ENCODE measurements at regions not wholly inside any gene's neighbourhood (a gene's known extent, or its start where the extent isn't known, plus 50 kb on each side); places are given as distances from the start of the nearest gene placed in this dataset.

GRCh38 chrX:34470507-34470906 is 186.6 kb downstream of the TMEM47 start:
- Histone ChIP-seq H3K9me2 (ENCODE audit: insufficient read depth) (no peaks in the 10 kb centered on the region), H4K20me1 (ENCODE audit: insufficient read depth) (no peaks in the 10 kb centered on the region), H3K4me1 (ENCODE audit: control insufficient read depth in 1 of 2, insufficient read depth in 2 of 2, low read length in 2 of 2) (no peaks in the 10 kb centered on the region), H3K9ac (ENCODE audit: low read length) (no peak overlapping the region), H3K79me2 (ENCODE audit: insufficient read depth, low read length) (no peaks in the 10 kb centered on the region), H2AFZ (ENCODE audit: low read depth, low read length, poor library complexity, severe bottlenecking) (no peak overlapping the region), H3K27ac (ENCODE audit: low read depth, low read length) (no peak overlapping the region), H3K27me3 (ENCODE audit: insufficient read depth, low read length) (no peaks in the 10 kb centered on the region), H3K4me2 (ENCODE audit: low read length) (no peak overlapping the region), H3K4me3 (replicated peaks in 1 of 2; ENCODE audit: low read depth in 1 of 2, low read length in 2 of 2) (no peak overlapping the region), H3K36me3 (ENCODE audit: control insufficient read depth in 1 of 2, insufficient read depth in 2 of 2, low read length in 2 of 2) (no peaks in the 10 kb centered on the region), H3K9me3 (ENCODE audit: control insufficient read depth in 1 of 2, insufficient read depth in 1 of 2, low read depth in 1 of 2, low read length in 2 of 2) (no peaks in the 10 kb centered on the region)
- TF ChIP-seq POLR2AphosphoS5 (IDR thresholded peaks at IDR 0.05; ENCODE audit: low read depth, low read length): no peak
- no peak for TF ChIP-seq RAD21 (IDR thresholded peaks at IDR 0.05; ENCODE audit: low read depth)
- no peak for TF ChIP-seq ATF3 (IDR thresholded peaks at IDR 0.05)
- TF ChIP-seq YY1 (IDR thresholded peaks at IDR 0.05; ENCODE audit: extremely low read depth, insufficient replicate concordance, low read depth, low read length): no peak
- no peak for TF ChIP-seq MAX (IDR thresholded peaks at IDR 0.05)
- TF ChIP-seq FOSL1 (IDR thresholded peaks at IDR 0.05; ENCODE audit: low read depth): no peak
- TF ChIP-seq ZNF274 (IDR thresholded peaks at IDR 0.05; ENCODE audit: low read depth, low read length): no peak
- ATAC-seq (no peak), DNase-seq (ENCODE audit: low read depth, low spot score) (no peak)
- ChIA-PET CTCF (no interaction called here), POLR2A (no interaction called here), RAD21 (ENCODE audit: low non-redundant PET in 1 of 2, low total read pairs in 2 of 2, uncharacterized antibody in 2 of 2, unreplicated experiment in 2 of 2) (no interaction called here)
- no TSS peak for BruUV-seq (replicated peaks)
- intact Hi-C loops (cut with micrococcal nuclease): no loop called here

- intact Hi-C loops (cut with micrococcal nuclease): no loop called here
- Histone ChIP-seq H3K9ac (ENCODE audit: low read length) (no peak overlapping the region), H3K27ac (ENCODE audit: low read depth, low read length) (no peak overlapping the region), H3K79me2 (ENCODE audit: insufficient read depth, low read length) (no peaks in the 10 kb centered on the region), H4K20me1 (ENCODE audit: insufficient read depth) (no peaks in the 10 kb centered on the region), H3K27me3 (ENCODE audit: insufficient read depth, low read length) (no peaks in the 10 kb centered on the region), H3K4me1 (ENCODE audit: control insufficient read depth in 1 of 2, insufficient read depth in 2 of 2, low read length in 2 of 2) (no peaks in the 10 kb centered on the region), H2AFZ (ENCODE audit: low read depth, low read length, poor library complexity, severe bottlenecking) (no peak overlapping the region), H3K9me3 (ENCODE audit: control insufficient read depth in 1 of 2, insufficient read depth in 1 of 2, low read depth in 1 of 2, low read length in 2 of 2) (no peaks in the 10 kb centered on the region), H3K4me3 (replicated peaks in 1 of 2; ENCODE audit: low read depth in 1 of 2, low read length in 2 of 2) (no peak overlapping the region), H3K9me2 (ENCODE audit: insufficient read depth) (no peaks in the 10 kb centered on the region), H3K36me3 (ENCODE audit: control insufficient read depth in 1 of 2, insufficient read depth in 2 of 2, low read length in 2 of 2) (no peaks in the 10 kb centered on the region), H3K4me2 (ENCODE audit: low read length) (no peak overlapping the region)
- POLR2A ChIA-PET: no interaction called here
- DNase-seq (ENCODE audit: low read depth, low spot score): no peak
- ATAC-seq: no peak
- no TSS peak for BruUV-seq (replicated peaks)
- CTCF ChIA-PET: no interaction called here
- RAD21 ChIA-PET (ENCODE audit: low non-redundant PET in 1 of 2, low total read pairs in 2 of 2, uncharacterized antibody in 2 of 2, unreplicated experiment in 2 of 2): no interaction called here
- no peak for TF ChIP-seq CEBPB (IDR thresholded peaks at IDR 0.05; ENCODE audit: low read depth)
- no peak for TF ChIP-seq SP1 (IDR thresholded peaks at IDR 0.05; ENCODE audit: low read depth)
- TF ChIP-seq SIN3A (IDR thresholded peaks at IDR 0.05; ENCODE audit: low read depth): no peak
- TF ChIP-seq REST (IDR thresholded peaks at IDR 0.05; ENCODE audit: low read depth): no peak
- TF ChIP-seq FOSL1 (IDR thresholded peaks at IDR 0.05; ENCODE audit: low read depth): no peak
- no peak for TF ChIP-seq CTCF (IDR thresholded peaks at IDR 0.05 in 2 of 3, conservative IDR thresholded peaks at IDR 0.05 in 1 of 3; ENCODE audit: borderline replicate concordance in 1 of 3, insufficient read depth in 1 of 3, low read depth in 2 of 3, low read length in 2 of 3)
- TF ChIP-seq ZBTB33 (IDR thresholded peaks at IDR 0.05; ENCODE audit: extremely low read depth, insufficient replicate concordance, low read length): no peak
Measured at GRCh38 chrX:34467437-34467836, 189.6 kb downstream of the TMEM47 start.

Data from HCT116 (cell line).